ENCODE measurements at regions not wholly inside any gene's neighbourhood (a gene's known extent, or its start where the extent isn't known, plus 50 kb on each side); places are given as distances from the start of the nearest gene placed in this dataset.

- DNase-seq = no peak
Measured at GRCh38 chr4:116872308-116872707, 213.1 kb downstream of the TRAM1L1 start.

GRCh38 chr4:116870686-116871085 lies 214.7 kb downstream of the TRAM1L1 start:
- no peak for DNase-seq

- no peak for DNase-seq
Measured at GRCh38 chr4:116866106-116866505, 219.3 kb downstream of the TRAM1L1 start.

- no peak for DNase-seq
Measured at GRCh38 chr4:116862592-116862991, 222.8 kb downstream of the TRAM1L1 start.

- no peak for DNase-seq
Measured at GRCh38 chr4:116860891-116861290, 224.5 kb downstream of the TRAM1L1 start.

- DNase-seq = no peak
Measured at GRCh38 chr4:116849620-116850019, 235.8 kb downstream of the TRAM1L1 start.

- DNase-seq = no peak
Measured at GRCh38 chr4:116847616-116848015, 237.8 kb downstream of the TRAM1L1 start.

GRCh38 chr4:116839826-116840225 lies 245.6 kb downstream of the TRAM1L1 start:
- DNase-seq = no peak

- no peak for DNase-seq
Measured at GRCh38 chr4:116838609-116839008, 246.8 kb downstream of the TRAM1L1 start.

GRCh38 chr4:116829187-116829586 lies 256.2 kb downstream of the TRAM1L1 start:
- DNase-seq = no peak

- DNase-seq = no peak
Measured at GRCh38 chr4:116824172-116824571, 261.2 kb downstream of the TRAM1L1 start.

GRCh38 chr4:116811730-116812129 lies 273.6 kb downstream of the TRAM1L1 start:
- DNase-seq = no peak

GRCh38 chr4:116796022-116796421 lies 289.4 kb downstream of the TRAM1L1 start:
- DNase-seq = no peak

- no peak for DNase-seq
Measured at GRCh38 chr4:116788723-116789122, 296.7 kb downstream of the TRAM1L1 start.

GRCh38 chr4:116755051-116755450 lies 330.3 kb downstream of the TRAM1L1 start:
- no peak for DNase-seq

- no peak for DNase-seq
Measured at GRCh38 chr4:116752027-116752426, 333.3 kb downstream of the TRAM1L1 start.

GRCh38 chr4:116736756-116737155 lies 348.6 kb downstream of the TRAM1L1 start:
- DNase-seq = no peak

- DNase-seq = no peak
Measured at GRCh38 chr4:116734178-116734577, 351.2 kb downstream of the TRAM1L1 start.

- DNase-seq = no peak
Measured at GRCh38 chr4:116733370-116733769, 352.0 kb downstream of the TRAM1L1 start.

- DNase-seq = no peak
Measured at GRCh38 chr4:116726523-116726922, 358.9 kb downstream of the TRAM1L1 start.

GRCh38 chr4:116724249-116724648 lies 361.1 kb downstream of the TRAM1L1 start:
- no peak for DNase-seq

GRCh38 chr4:116705466-116705865 lies 379.9 kb downstream of the TRAM1L1 start:
- DNase-seq = no peak

GRCh38 chr4:116702949-116703348 lies 382.4 kb downstream of the TRAM1L1 start:
- DNase-seq = no peak

GRCh38 chr4:116688536-116688935 lies 396.8 kb downstream of the TRAM1L1 start:
- no peak for DNase-seq

- DNase-seq = no peak
Measured at GRCh38 chr4:116668190-116668589, 417.2 kb downstream of the TRAM1L1 start.
